GM21528 (cell line): ENCODE measurements at regions not wholly inside any gene's neighbourhood (a gene's known extent, or its start where the extent isn't known, plus 50 kb on each side); places are given as distances from the start of the nearest gene placed in this dataset.

Source experiments
- ATAC-seq: cut with Tn5 transposase; IDR thresholded peaks from one replicate; pipeline ENCODE4 v1.9.1; 2021; ENCODE audit warnings: mild to moderate bottlenecking, moderate library complexity; ENCODE audit not compliant: unreplicated experiment, low FRiP score

- ATAC-seq: no peak
Observed at GRCh38 chr2:18156002-18156401, 277.5 kb downstream of the KCNS3 start.

GRCh38 chr2:18154812-18155211 lies 276.3 kb downstream of the KCNS3 start:
- ATAC-seq: no peak

- ATAC-seq: no peak
Observed at GRCh38 chr2:18154259-18154658, 275.8 kb downstream of the KCNS3 start.

GRCh38 chr2:18153741-18154140 lies 275.3 kb downstream of the KCNS3 start:
- no peak for ATAC-seq

- ATAC-seq: no peak
Observed at GRCh38 chr2:18151237-18151636, 272.8 kb downstream of the KCNS3 start.

- ATAC-seq: peak; percentile 81
Observed at GRCh38 chr2:18149660-18150246, 271.3 kb downstream of the KCNS3 start.

- ATAC-seq: no peak
Observed at GRCh38 chr2:18136881-18137475, 258.5 kb downstream of the KCNS3 start.

GRCh38 chr2:18133310-18133709 lies 254.8 kb downstream of the KCNS3 start:
- ATAC-seq: no peak

- no peak for ATAC-seq
Observed at GRCh38 chr2:18132697-18133096, 254.2 kb downstream of the KCNS3 start.

- ATAC-seq: no peak
Observed at GRCh38 chr2:18131761-18132160, 253.3 kb downstream of the KCNS3 start.

- no peak for ATAC-seq
Observed at GRCh38 chr2:18129348-18129747, 250.9 kb downstream of the KCNS3 start.

- no peak for ATAC-seq
Observed at GRCh38 chr2:18125303-18125702, 246.8 kb downstream of the KCNS3 start.

GRCh38 chr2:18124116-18124835 lies 245.8 kb downstream of the KCNS3 start:
- no peak for ATAC-seq

- no peak for ATAC-seq
Observed at GRCh38 chr2:18123577-18123976, 245.1 kb downstream of the KCNS3 start.

GRCh38 chr2:18123211-18123570 lies 244.7 kb downstream of the KCNS3 start:
- no peak for ATAC-seq

- no peak for ATAC-seq
Observed at GRCh38 chr2:18122544-18123210, 244.2 kb downstream of the KCNS3 start.

GRCh38 chr2:18119883-18120282 lies 241.4 kb downstream of the KCNS3 start:
- no peak for ATAC-seq

GRCh38 chr2:18118703-18119102 lies 240.2 kb downstream of the KCNS3 start:
- ATAC-seq: no peak

GRCh38 chr2:18117592-18117991 lies 239.1 kb downstream of the KCNS3 start:
- ATAC-seq: peak; percentile 90

GRCh38 chr2:18110222-18110621 lies 231.8 kb downstream of the KCNS3 start:
- no peak for ATAC-seq

- ATAC-seq: no peak
Observed at GRCh38 chr2:18106841-18107240, 228.4 kb downstream of the KCNS3 start.
